HL-60 (cell line): ENCODE measurements at regions not wholly inside any gene's neighbourhood (a gene's known extent, or its start where the extent isn't known, plus 50 kb on each side); places are given as distances from the start of the nearest gene placed in this dataset.

Source experiments
- DNase-seq, 2 experiments: peaks; one replicate each; pipeline ENCODE4 v3.0.0-alpha.2; 2010 to 2020; ENCODE audit warnings: low read depth in 1 of 2, low spot score in 1 of 2
- H3K27ac ChIP-seq: fragments of 250-450 bp; sonication (Bioruptor Pico); replicated peaks from 2 replicates; pipeline ENCODE4 v1.5.1; 2020; ENCODE audit warnings: mild to moderate bottlenecking, moderate library complexity
- H3K27me3 ChIP-seq: fragments of 250-450 bp; sonication (Bioruptor Pico); 2 replicates; pipeline ENCODE4 v1.5.1; 2021; ENCODE audit warnings: mild to moderate bottlenecking, moderate library complexity; ENCODE audit not compliant: insufficient read depth, poor library complexity, severe bottlenecking
- H3K4me3 ChIP-seq: replicated peaks from 2 replicates; pipeline ENCODE4 v1.5.1; 2011; ENCODE audit warnings: mild to moderate bottlenecking, control low read depth, low read length; ENCODE audit not compliant: insufficient read depth
- CTCF ChIP-seq: IDR thresholded peaks from one replicate; pipeline ENCODE4 v1.5.1; 2011; ENCODE audit warnings: low read length, control low read depth, inconsistent platforms; ENCODE audit not compliant: insufficient read depth
- GABPA ChIP-seq: IDR thresholded peaks from 2 replicates; pipeline ENCODE4 v1.6.1; 2012; ENCODE audit warnings: low read depth
- POLR2AphosphoS5 ChIP-seq: IDR thresholded peaks from 2 replicates; pipeline ENCODE4 v1.6.1; 2012; ENCODE audit warnings: low read depth
- SPI1 ChIP-seq: IDR thresholded peaks from 2 replicates; pipeline ENCODE4 v1.6.1; 2012; ENCODE audit warnings: low read depth, mild to moderate bottlenecking, borderline replicate concordance
- TF ChIP-seq, protein P1 (sequence below): IDR thresholded peaks from 2 replicates; pipeline ENCODE4 v1.6.1; 2012; ENCODE audit warnings: low read depth; ENCODE audit not compliant: insufficient replicate concordance

DNA sequence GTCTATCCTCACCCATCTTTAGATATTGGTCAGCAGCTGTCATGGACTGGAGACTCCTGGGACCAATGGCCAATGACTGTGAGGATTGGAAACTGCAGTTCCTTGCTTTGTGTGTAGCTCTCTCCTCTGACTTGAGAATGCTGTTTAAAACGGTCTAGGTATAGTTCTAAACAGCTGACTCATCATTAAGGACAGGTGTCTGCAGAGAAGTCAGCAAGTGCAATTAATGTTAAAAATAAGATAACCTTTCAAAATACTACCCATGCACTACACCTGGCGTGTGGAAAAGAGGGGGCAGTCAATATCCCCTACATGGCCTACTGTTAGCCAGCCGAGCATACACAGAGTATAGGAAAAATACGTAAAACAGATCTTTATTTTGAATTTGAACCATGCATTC lies 115.4 kb upstream of the TAB2 start:
- H3K27me3 ChIP-seq, result no peaks in the 10 kb centered on the region
- no peak overlapping the region for H3K27ac ChIP-seq
- no peak for DNase-seq
- no peak overlapping the region for H3K4me3 ChIP-seq
- TF ChIP-seq CTCF (no peak), SPI1 (no peak), GABPA (no peak), POLR2AphosphoS5 (no peak)
- TF ChIP-seq, protein P1, sequence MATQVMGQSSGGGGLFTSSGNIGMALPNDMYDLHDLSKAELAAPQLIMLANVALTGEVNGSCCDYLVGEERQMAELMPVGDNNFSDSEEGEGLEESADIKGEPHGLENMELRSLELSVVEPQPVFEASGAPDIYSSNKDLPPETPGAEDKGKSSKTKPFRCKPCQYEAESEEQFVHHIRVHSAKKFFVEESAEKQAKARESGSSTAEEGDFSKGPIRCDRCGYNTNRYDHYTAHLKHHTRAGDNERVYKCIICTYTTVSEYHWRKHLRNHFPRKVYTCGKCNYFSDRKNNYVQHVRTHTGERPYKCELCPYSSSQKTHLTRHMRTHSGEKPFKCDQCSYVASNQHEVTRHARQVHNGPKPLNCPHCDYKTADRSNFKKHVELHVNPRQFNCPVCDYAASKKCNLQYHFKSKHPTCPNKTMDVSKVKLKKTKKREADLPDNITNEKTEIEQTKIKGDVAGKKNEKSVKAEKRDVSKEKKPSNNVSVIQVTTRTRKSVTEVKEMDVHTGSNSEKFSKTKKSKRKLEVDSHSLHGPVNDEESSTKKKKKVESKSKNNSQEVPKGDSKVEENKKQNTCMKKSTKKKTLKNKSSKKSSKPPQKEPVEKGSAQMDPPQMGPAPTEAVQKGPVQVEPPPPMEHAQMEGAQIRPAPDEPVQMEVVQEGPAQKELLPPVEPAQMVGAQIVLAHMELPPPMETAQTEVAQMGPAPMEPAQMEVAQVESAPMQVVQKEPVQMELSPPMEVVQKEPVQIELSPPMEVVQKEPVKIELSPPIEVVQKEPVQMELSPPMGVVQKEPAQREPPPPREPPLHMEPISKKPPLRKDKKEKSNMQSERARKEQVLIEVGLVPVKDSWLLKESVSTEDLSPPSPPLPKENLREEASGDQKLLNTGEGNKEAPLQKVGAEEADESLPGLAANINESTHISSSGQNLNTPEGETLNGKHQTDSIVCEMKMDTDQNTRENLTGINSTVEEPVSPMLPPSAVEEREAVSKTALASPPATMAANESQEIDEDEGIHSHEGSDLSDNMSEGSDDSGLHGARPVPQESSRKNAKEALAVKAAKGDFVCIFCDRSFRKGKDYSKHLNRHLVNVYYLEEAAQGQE, result no peak

DNA sequence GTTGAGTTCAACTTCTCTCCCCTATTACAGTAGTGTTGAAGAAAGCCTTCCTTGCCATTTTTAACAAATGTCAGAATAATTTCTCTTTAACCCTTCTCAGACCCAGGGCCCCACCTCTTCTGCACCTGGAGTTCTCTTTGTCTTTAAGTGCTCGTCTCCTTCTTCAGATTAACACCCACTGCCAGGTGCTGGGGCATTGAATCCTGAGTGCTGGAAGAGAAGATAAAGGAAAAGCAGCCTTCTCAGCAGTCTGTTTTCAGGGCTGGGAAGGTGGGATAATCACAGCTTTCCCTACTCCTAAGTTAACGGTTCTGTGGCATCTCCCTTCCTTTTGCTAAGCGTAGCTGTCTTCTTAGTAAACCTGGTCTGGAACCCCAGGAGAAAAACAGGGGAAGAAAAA lies 114.6 kb upstream of the TAB2 start:
- Histone ChIP-seq H3K27ac (no peak overlapping the region), H3K4me3 (no peak overlapping the region), H3K27me3 (no peaks in the 10 kb centered on the region)
- TF ChIP-seq, protein P1, result no peak
- TF ChIP-seq SPI1 (no peak), GABPA (no peak), POLR2AphosphoS5 (no peak), CTCF (no peak)
- no peak for DNase-seq

- Histone ChIP-seq H3K27me3 (no peaks in the 10 kb centered on the region), H3K4me3 (no peak overlapping the region), H3K27ac (no peak overlapping the region)
- TF ChIP-seq, protein P1, result no peak
- no peak for TF ChIP-seq POLR2AphosphoS5
- TF ChIP-seq GABPA, result no peak
- no peak for TF ChIP-seq SPI1
- no peak for TF ChIP-seq CTCF
- DNase-seq, result no peak
Observed at GRCh38 chr6:149203509-149203908, 114.0 kb upstream of the TAB2 start.
